A549 (cell line): ENCODE measurements at regions not wholly inside any gene's neighbourhood (a gene's known extent, or its start where the extent isn't known, plus 50 kb on each side); places are given as distances from the start of the nearest gene placed in this dataset.

Experiments used
- ATAC-seq, 2 experiments: fragments of 200-7000 bp in 1 of 2; fragments of >200 bp in 1 of 2; cut with Nextera tagmentation in 1 of 2; cut with Tn5 transposase in 1 of 2; 3 replicates each; pipeline versions ENCODE4 v1.8.0 to v1.9.1; 2018 to 2020; ENCODE audit warnings: mild to moderate bottlenecking in 1 of 2, moderate library complexity in 1 of 2
- CTCF ChIA-PET: fragments of 300-600 bp; sonication (Branson Sonifier 250); formaldehyde crosslinking; extraction: SDS; loops from one replicate; lab custom pipeline; 2021; ENCODE audit warnings: antibody characterized with exemption, inconsistent platforms; lab: Yijun Ruan, JAX
- POLR2A ChIA-PET: fragments of 350-600 bp; formaldehyde crosslinking; extraction: SDS; loops from one replicate; lab custom pipeline; 2021; ENCODE audit warnings: antibody characterized with exemption, inconsistent platforms; lab: Yijun Ruan, JAX
- DNase-seq, 2 experiments: peaks; one replicate each; pipeline versions ENCODE4 v3.0.0 to v3.0.0-alpha.2; 2011 to 2016; ENCODE audit warnings: low read depth in 1 of 2, low spot score in 1 of 2
- FAIRE-seq: peaks from 2 replicates; lab custom pipeline; 2011; peaks lifted over from hg19 to GRCh38; lab: Jason Lieb, UNC
- H3K27ac ChIP-seq, 2 experiments: fragments of >200 bp; sonication (Bioruptor Twin); formaldehyde crosslinking; 3 replicates each; pipeline ENCODE4 v1.5.1; 2016 to 2017
- H3K4me1 ChIP-seq: fragments of >200 bp; sonication (Bioruptor Twin); formaldehyde crosslinking; 3 replicates; pipeline ENCODE4 v1.6.1; 2016
- H3K4me2 ChIP-seq: fragments of >200 bp; sonication (Bioruptor Twin); formaldehyde crosslinking; 3 replicates; pipeline ENCODE4 v1.6.1; 2016
- H3K4me3 ChIP-seq: fragments of >200 bp; sonication (Bioruptor Twin); formaldehyde crosslinking; 3 replicates; pipeline ENCODE4 v1.5.1; 2016
- H3K9me3 ChIP-seq: fragments of >200 bp; sonication (Bioruptor Twin); formaldehyde crosslinking; 3 replicates; pipeline ENCODE4 v1.6.1; 2016
- BCL3 ChIP-seq: fragments of >200 bp; sonication (Bioruptor Twin); formaldehyde crosslinking; IDR thresholded peaks from 3 replicates; pipeline ENCODE4 v1.6.1; 2016
- BHLHE40 ChIP-seq: IDR thresholded peaks from 2 replicates; pipeline ENCODE4 v1.6.1; 2012; ENCODE audit warnings: low read depth, low read length, inconsistent platforms
- CBX8 ChIP-seq: fragments of 200-600 bp; sonication (generic); IDR thresholded peaks from 2 replicates; pipeline ENCODE4 v1.6.1; 2016
- CEBPB ChIP-seq, 2 experiments: fragments of >200 bp in 1 of 2; sonication (Bioruptor Twin) in 1 of 2; formaldehyde crosslinking in 1 of 2; IDR thresholded peaks; 2 replicates each; pipeline ENCODE4 v1.6.1; 2012 to 2016
- CHD2 ChIP-seq: fragments of 150-350 bp; IDR thresholded peaks from 2 replicates; pipeline ENCODE4 v1.6.1; 2014; ENCODE audit warnings: low read length; ENCODE audit not compliant: partially characterized antibody
- CHD4 ChIP-seq: fragments of 200-600 bp; sonication (generic); IDR thresholded peaks from 2 replicates; pipeline ENCODE4 v1.6.1; 2016; ENCODE audit warnings: antibody characterized with exemption, mild to moderate bottlenecking, borderline replicate concordance
- EHF ChIP-seq: fragments of 250-450 bp; sonication (Bioruptor Pico); IDR thresholded peaks from 2 replicates; pipeline ENCODE4 v1.5.0; 2020; ENCODE audit warnings: mild to moderate bottlenecking
- EHMT2 ChIP-seq: fragments of 200-600 bp; sonication (generic); IDR thresholded peaks from 2 replicates; pipeline ENCODE4 v1.6.1; 2016; ENCODE audit warnings: antibody characterized with exemption, low read depth, mild to moderate bottlenecking, moderate library complexity
- ESRRA ChIP-seq: fragments of 150-350 bp; IDR thresholded peaks from 2 replicates; pipeline ENCODE4 v1.6.1; 2014; ENCODE audit warnings: mild to moderate bottlenecking, low read length, borderline replicate concordance
- FOSL2 ChIP-seq, 2 experiments: fragments of 450-650 bp in 1 of 2; fragments of >200 bp in 1 of 2; sonication (Bioruptor Twin) in 1 of 2; formaldehyde crosslinking; IDR thresholded peaks; 2 replicates each; pipeline versions ENCODE4 v1.5.0 to v1.6.1; 2016 to 2020; ENCODE audit warnings: mild to moderate bottlenecking in 1 of 2, moderate library complexity in 1 of 2
- HOXA7 ChIP-seq: fragments of 250-450 bp; sonication (Bioruptor Pico); IDR thresholded peaks from 2 replicates; pipeline ENCODE4 v1.5.0; 2020; ENCODE audit warnings: mild to moderate bottlenecking, moderate library complexity
- HOXB13 ChIP-seq: fragments of 250-450 bp; sonication (Bioruptor Pico); IDR thresholded peaks from 2 replicates; pipeline ENCODE4 v1.5.0; 2020; ENCODE audit warnings: low read depth, mild to moderate bottlenecking, moderate library complexity
- KDM5A ChIP-seq: fragments of 200-600 bp; sonication (generic); IDR thresholded peaks from 2 replicates; pipeline ENCODE4 v1.6.1; 2016; ENCODE audit warnings: antibody characterized with exemption, mild to moderate bottlenecking
- NR3C1 ChIP-seq: fragments of >200 bp; sonication (Bioruptor Twin); formaldehyde crosslinking; IDR thresholded peaks from 3 replicates; pipeline ENCODE4 v1.6.1; 2017
- PHF8 ChIP-seq: fragments of 200-600 bp; sonication (generic); IDR thresholded peaks from 2 replicates; pipeline ENCODE4 v1.6.1; 2016; ENCODE audit warnings: low read depth, mild to moderate bottlenecking, antibody characterized with exemption, moderate library complexity, borderline replicate concordance
- RFX5 ChIP-seq: fragments of 450-650 bp; IDR thresholded peaks from 2 replicates; pipeline ENCODE4 v1.7.1; 2014; ENCODE audit warnings: antibody characterized with exemption, mild to moderate bottlenecking, moderate library complexity
- RNF2 ChIP-seq: fragments of 200-600 bp; sonication (generic); IDR thresholded peaks from 2 replicates; pipeline ENCODE4 v1.6.1; 2016; ENCODE audit warnings: low read depth, mild to moderate bottlenecking, antibody characterized with exemption, moderate library complexity, borderline replicate concordance
- SMC3 ChIP-seq: fragments of >200 bp; sonication (Bioruptor Twin); formaldehyde crosslinking; IDR thresholded peaks from 3 replicates; pipeline ENCODE4 v1.6.1; 2018; ENCODE audit warnings: inconsistent platforms
- SREBF2 ChIP-seq: fragments of 450-650 bp; IDR thresholded peaks from 2 replicates; pipeline ENCODE4 v1.6.1; 2014; ENCODE audit warnings: mild to moderate bottlenecking, moderate library complexity
- TP53 ChIP-seq: fragments of 250-450 bp; sonication (Bioruptor Pico); IDR thresholded peaks from 2 replicates; pipeline ENCODE4 v1.5.0; 2021; ENCODE audit warnings: mild to moderate bottlenecking, moderate library complexity
- ZC3H11A ChIP-seq: fragments of 450-650 bp; IDR thresholded peaks from 2 replicates; pipeline ENCODE4 v1.6.1; 2014; ENCODE audit warnings: antibody characterized with exemption, mild to moderate bottlenecking
- ZNF302 ChIP-seq: fragments of 250-450 bp; sonication (Bioruptor Pico); IDR thresholded peaks from 2 replicates; pipeline ENCODE4 v1.9.0; 2021; ENCODE audit warnings: inconsistent platforms, mild to moderate bottlenecking, moderate library complexity
- ZSCAN20 ChIP-seq: fragments of 250-450 bp; sonication (Bioruptor Pico); IDR thresholded peaks from 2 replicates; pipeline ENCODE4 v1.8.0; 2022; ENCODE audit warnings: mild to moderate bottlenecking, moderate library complexity
- WGBS: methylation state at CpG from one replicate; pipeline ENCODE4 v1.1.6; 2017; ENCODE audit errors: missing lambda C conversion rate; 5-methylcytosine and 5-hydroxymethylcytosine counted together
- TF ChIP-seq, protein P1 (sequence below): fragments of 200-600 bp; sonication (generic); IDR thresholded peaks from 2 replicates; pipeline ENCODE4 v1.6.1; 2016; ENCODE audit warnings: antibody characterized with exemption, mild to moderate bottlenecking, moderate library complexity
- TF ChIP-seq, protein P2 (sequence below): fragments of 250-450 bp; sonication (Bioruptor Pico); IDR thresholded peaks from 2 replicates; pipeline ENCODE4 v1.5.0; 2021; ENCODE audit warnings: mild to moderate bottlenecking, moderate library complexity, borderline replicate concordance

GRCh38 chr7:110373416-110373815 lies 717.5 kb upstream of the LRRN3 start (continued):
- no peak for TF ChIP-seq FOSL2 (IDR thresholded peaks at IDR 0.05)
- no peak for TF ChIP-seq FOSL2 (CRISPR knock-in tag; IDR thresholded peaks at IDR 0.05)
- no peak for TF ChIP-seq ESRRA
- no peak for TF ChIP-seq EHMT2
- no peak for TF ChIP-seq HOXA7 (CRISPR knock-in tag)
- no peak for TF ChIP-seq HOXB13 (CRISPR knock-in tag)
- no peak for TF ChIP-seq SMC3
- no peak for TF ChIP-seq CEBPB (IDR thresholded peaks at IDR 0.05)

DNA sequence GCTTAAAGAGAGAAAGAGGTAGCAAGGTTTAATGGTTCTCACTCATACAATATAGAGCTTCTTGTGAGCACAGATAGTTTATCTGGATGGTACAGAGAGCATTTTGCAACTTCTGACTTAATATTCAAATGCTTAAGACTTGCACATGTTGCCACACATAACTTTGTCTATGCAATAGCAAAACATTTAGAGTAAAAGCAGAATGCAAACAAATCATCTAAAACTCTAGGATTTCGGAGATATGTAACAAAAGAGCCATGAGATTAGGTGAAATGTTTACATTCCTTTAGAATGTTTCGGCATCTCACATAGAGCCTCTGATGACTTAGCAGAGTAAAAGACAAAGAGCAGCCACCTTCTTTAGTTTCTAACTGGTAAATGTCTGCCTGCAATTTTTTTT lies 717.1 kb upstream of the LRRN3 start:
- Histone ChIP-seq H3K27ac (no peak overlapping the region), H3K9me3 (no peaks in the 10 kb centered on the region), H3K4me1 (no peaks in the 10 kb centered on the region), H3K4me3 (no peak overlapping the region), H3K4me2 (no peak overlapping the region)
- TF ChIP-seq BHLHE40 (no peak), SREBF2 (no peak), CHD4 (no peak)
- 42% methylated on average over 2 of the region's 2 CpGs for WGBS
- FAIRE-seq (no peak), ATAC-seq (no peak), DNase-seq (no peak)
- ChIA-PET POLR2A (no interaction called here), CTCF (no interaction called here)

- H3K4me1 ChIP-seq: no peaks in the 10 kb centered on the region
- H3K27ac ChIP-seq: no peak overlapping the region
- no peaks in the 10 kb centered on the region for H3K9me3 ChIP-seq
- TF ChIP-seq EHF (CRISPR knock-in tag) (no peak), ZNF302 (CRISPR knock-in tag) (no peak), TP53 (CRISPR knock-in tag) (no peak), PHF8 (no peak), ZSCAN20 (CRISPR knock-in tag) (no peak), KDM5A (no peak), CHD2 (no peak), BCL3 (no peak), CBX8 (no peak), RFX5 (no peak), ZC3H11A (no peak), RNF2 (no peak), NR3C1 (no peak)
- TF ChIP-seq, protein P1, sequence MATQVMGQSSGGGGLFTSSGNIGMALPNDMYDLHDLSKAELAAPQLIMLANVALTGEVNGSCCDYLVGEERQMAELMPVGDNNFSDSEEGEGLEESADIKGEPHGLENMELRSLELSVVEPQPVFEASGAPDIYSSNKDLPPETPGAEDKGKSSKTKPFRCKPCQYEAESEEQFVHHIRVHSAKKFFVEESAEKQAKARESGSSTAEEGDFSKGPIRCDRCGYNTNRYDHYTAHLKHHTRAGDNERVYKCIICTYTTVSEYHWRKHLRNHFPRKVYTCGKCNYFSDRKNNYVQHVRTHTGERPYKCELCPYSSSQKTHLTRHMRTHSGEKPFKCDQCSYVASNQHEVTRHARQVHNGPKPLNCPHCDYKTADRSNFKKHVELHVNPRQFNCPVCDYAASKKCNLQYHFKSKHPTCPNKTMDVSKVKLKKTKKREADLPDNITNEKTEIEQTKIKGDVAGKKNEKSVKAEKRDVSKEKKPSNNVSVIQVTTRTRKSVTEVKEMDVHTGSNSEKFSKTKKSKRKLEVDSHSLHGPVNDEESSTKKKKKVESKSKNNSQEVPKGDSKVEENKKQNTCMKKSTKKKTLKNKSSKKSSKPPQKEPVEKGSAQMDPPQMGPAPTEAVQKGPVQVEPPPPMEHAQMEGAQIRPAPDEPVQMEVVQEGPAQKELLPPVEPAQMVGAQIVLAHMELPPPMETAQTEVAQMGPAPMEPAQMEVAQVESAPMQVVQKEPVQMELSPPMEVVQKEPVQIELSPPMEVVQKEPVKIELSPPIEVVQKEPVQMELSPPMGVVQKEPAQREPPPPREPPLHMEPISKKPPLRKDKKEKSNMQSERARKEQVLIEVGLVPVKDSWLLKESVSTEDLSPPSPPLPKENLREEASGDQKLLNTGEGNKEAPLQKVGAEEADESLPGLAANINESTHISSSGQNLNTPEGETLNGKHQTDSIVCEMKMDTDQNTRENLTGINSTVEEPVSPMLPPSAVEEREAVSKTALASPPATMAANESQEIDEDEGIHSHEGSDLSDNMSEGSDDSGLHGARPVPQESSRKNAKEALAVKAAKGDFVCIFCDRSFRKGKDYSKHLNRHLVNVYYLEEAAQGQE: no peak
- TF ChIP-seq, protein P2, sequence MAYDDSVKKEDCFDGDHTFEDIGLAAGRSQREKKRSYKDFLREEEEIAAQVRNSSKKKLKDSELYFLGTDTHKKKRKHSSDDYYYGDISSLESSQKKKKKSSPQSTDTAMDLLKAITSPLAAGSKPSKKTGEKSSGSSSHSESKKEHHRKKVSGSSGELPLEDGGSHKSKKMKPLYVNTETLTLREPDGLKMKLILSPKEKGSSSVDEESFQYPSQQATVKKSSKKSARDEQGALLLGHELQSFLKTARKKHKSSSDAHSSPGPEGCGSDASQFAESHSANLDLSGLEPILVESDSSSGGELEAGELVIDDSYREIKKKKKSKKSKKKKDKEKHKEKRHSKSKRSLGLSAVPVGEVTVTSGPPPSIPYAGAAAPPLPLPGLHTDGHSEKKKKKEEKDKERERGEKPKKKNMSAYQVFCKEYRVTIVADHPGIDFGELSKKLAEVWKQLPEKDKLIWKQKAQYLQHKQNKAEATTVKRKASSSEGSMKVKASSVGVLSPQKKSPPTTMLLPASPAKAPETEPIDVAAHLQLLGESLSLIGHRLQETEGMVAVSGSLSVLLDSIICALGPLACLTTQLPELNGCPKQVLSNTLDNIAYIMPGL (CRISPR knock-in tag): no peak
- POLR2A ChIA-PET: no interaction called here
- H3K4me3 ChIP-seq: no peak overlapping the region
- DNase-seq: no peak
- no peak for FAIRE-seq
- no peak overlapping the region for H3K4me2 ChIP-seq
- WGBS: 78% methylated on average over 1 of the region's 1 CpG
- no peak for ATAC-seq
- CTCF ChIA-PET: interaction anchor here (0.8 kb wide), 1 partner anchor 11 kb away, joined by 3 read pairs; no protein-coding TSS in a partner anchor
Observed at GRCh38 chr7:110375068-110375467, 715.9 kb upstream of the LRRN3 start.
